Iris pigment epithelial cell (primary cell): ENCODE measurements at regions not wholly inside any gene's neighbourhood (a gene's known extent, or its start where the extent isn't known, plus 50 kb on each side); places are given as distances from the start of the nearest gene placed in this dataset.
A peak's percentile ranks its signal among the peaks of the same experiment; 100 is the strongest.
"Not testable (repeated sequence)": the region's sequence is repeated elsewhere in the genome, so short reads cannot be mapped to it uniquely, and the experiment has no call there.

Experiments
- DNase-seq: peaks from one replicate; pipeline ENCODE4 v3.0.0-alpha.2; 2011; ENCODE audit warnings: low read depth

DNA sequence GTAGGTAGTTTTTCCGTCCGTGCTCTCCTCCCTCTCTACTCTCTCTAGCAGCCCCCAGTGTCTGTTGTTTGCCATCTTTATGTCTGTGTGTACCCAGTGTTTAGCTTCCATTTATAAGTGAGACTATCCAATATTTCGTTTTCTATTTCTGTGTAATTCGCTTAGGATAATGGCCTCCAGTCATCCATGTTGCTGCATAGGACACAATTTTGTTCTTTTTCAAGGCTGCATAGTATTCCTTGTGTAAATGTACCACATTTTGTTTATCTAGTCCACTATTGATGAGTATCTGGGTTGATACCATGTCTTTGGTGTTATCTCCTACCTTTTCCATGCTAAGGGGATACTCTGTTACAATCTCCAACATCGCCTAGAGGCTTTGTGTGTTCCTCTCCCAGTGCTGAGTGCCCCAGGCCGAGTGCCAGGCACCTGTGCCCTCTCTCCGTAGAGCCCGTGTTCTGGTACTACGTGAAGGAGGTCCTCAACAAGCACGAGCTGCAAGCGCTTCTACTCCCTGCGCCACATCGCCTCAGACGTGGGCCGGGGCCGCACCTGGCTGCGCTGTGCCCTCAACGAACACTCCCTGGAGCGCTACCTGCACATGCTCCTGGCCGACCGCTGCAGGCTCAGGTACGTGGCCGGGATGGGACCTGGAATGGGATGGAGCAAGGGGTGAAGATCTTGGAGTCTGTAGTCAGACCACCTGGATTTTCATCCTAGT lies 51.0 kb downstream of the NPIPB11 start:
- not testable (repeated sequence) for DNase-seq

DNA sequence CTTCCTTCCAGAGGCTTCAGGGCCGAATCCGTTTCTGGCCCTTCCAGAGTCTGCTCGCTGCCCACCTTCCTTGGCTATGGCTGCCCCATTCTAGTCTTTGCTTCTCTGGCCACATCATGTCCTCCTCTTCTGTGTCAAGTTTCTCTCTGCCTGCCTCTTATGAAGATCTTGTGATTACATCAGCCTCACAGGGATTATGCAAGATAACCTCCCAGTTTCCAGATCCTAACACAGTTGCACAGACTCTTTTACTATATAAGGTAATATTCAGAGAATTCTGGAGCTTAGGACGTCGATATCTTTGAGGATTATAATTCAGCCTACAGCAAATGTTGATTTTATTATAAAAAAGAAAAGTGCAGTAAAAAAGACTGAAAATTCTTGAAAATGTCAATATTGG lies 52.1 kb downstream of the NPIPB11 start:
- DNase-seq, result peak; percentile 14

DNA sequence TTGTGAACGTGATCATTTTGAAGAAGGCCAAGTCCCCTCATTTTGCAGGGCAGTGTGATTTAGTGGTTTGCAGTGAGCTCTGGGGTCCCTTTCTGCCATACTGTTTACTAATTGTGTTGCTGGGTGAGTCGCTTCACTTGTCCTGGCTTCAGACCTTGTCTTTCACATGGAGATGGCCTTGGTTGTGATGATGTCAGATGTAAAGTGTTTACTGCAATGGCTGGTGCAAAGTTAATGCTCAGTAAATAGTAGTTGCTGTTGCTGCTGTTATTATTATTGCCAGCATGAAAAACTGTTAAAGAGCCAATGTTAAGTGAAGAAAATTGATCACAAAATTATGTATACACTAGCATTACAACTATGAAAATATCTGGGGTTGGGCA lies 53.9 kb downstream of the NPIPB11 start:
- peak; percentile 14 for DNase-seq

DNA sequence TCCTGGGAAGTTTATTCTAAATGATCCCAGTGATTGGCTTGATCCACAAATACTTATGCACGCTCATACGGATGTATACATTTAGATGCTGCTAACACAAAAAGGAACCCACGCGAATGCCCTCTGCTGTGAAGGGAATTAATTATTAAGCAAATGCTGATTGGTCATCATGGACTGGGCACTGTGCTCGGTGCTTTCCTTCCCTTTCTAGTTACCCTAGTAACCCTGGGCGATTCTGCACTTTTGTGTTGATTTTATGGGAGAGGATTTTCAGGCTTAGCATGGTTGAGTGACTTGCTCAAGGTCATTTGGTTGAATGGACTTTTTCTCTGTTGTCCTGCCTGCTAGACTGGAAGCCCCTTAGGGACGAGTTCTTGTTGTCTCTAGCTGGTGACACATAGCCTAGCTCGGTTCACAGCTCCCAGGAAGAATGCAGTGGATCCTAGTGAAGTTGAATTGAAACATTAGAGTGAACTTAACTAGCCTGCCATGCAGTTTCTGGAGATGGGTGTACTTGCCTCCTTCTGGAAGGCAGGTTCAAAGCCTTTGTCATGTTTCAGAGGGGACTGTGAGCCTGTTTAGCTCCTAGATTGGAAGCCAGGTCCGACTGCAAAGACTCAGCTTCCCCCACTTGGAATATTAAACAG lies 54.4 kb downstream of the NPIPB11 start:
- not testable (repeated sequence) for DNase-seq

DNA sequence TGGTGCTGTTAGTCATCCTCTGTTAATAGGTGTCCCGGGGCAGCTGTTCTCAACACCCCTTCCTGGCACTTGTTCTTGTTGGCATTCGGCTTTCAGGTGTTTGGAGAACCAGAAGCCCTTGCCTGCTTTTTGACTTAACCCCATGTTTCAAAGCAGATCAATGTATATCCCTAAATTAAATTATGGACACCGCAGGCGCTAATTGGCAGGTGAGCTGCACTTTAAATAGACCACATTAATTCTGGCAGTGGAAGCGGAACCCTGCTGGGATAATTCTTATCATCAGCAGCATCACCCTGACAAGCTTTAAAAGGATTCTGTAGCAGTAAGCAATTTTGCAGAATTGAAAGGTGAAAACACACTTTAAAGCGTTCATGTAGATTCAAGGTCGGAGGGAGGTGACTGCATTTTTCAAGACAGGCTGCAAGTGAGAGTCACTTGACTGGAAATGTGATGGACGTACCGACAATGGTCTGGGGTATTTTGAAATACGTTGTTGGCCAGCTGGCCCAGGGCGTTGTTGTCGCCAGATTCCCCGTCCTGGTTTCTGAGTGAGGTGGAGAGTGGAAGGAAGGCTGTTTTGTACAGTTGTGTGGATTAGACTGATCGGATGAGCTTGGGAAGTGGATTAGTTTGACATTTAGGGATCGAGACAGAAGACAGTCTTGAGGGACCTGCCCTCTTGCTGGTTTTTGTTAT lies 55.1 kb downstream of the NPIPB11 start:
- not testable (repeated sequence) for DNase-seq

DNA sequence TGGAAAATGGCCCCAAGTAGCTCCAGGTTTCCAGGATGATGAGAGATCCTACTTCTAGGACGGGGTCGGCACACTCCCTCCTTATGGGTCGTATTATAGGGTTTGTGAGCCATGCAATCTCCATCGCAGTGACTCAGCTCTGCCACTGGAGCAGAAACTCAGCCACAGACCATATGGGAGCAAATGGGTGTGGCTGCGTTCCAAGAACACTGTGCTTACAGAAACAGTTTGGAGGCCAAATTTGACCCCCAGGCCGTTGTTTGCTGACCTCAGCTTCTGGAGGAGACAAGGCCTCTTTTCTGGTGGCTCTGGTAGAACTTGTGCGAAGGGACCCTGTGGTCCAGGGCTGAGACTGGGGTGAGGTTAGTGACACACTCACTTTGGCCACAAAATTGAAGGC lies 56.5 kb downstream of the NPIPB11 start:
- peak; percentile 89 for DNase-seq

DNA sequence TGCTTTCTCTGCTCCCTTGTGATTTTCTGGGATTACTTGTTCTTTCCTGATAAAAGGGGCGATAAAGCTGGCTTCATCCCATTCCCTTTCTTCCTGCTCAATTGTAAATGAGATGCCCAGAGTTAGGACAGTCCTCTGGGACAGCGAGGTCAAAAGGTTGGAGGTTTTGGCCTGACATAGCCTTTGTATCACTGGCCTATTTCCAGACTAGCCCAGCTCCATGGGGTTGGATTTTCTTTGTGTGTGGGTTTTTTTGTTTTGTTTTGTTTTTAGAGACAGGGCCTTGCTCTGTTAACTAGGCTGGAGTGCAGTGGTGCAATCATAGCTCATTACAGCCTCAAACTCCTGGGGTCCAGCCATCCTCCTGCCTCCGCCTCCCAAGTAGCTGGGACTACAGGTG lies 57.8 kb downstream of the NPIPB11 start:
- not testable (repeated sequence) for DNase-seq

DNA sequence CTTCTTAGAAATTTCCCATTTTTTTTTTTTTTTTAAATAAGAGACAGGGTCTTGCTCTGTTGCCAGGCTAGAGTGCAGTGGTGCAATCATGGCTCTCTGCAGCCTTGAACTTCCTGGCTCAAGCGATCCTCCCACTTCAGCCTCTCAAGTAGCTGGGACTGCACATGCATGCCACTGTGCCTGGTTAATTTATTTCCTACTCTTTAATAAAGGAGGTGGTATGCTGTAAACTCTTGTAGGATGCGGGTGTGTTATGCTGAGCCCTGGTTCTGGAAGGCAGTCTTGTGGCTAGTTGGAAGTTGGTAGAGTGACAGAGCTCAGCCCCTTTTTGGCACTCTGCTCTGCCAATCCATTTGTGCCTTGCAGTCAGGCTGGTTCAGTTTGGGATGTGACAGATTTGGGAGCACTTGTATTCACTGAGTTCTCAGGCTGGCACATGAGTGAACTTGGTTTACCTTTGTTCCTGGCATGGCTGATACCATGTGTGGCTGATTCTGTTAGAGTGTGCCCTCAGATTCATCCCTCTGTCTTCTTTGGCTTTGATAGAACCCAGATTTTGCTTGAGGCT lies 58.3 kb downstream of the NPIPB11 start:
- not testable (repeated sequence) for DNase-seq

DNA sequence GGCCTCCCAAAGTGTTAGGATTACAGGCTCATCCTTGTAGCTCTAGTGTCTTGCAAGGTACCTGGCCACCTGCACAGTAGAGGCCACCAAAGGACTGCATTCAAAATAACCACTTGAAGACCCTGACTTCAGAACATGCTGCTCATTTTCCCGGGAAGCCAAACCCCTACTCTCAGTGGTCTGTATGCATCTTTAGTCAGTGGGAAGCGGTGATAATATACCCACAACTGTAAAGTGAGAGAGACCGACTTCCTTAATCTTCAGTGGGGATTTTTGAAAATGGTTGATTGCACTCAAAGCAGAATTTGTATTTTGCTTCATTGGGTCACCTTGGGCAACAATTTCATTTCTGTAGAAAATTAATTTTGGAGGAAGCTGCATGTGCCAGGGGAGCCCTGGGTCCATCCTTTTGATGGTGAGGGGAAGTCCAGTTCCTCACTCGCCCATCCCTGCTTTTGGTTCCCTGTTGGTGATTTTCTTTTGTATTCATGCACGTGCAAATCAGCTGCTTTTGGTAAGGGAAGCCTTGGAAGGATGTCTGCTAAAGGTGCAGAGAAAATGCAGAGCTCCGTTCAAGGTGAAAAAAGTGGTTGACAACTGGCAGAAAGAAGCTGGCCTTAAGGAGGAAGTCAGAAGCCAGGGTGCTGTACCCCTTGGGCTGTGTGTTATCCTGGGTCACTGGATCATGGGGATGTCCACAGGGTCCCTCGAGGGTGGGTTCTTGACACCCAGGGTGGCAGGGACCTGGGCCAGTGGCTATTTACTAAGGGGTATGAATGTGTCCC lies 59.5 kb downstream of the NPIPB11 start:
- DNase-seq, result not testable (repeated sequence)

DNA sequence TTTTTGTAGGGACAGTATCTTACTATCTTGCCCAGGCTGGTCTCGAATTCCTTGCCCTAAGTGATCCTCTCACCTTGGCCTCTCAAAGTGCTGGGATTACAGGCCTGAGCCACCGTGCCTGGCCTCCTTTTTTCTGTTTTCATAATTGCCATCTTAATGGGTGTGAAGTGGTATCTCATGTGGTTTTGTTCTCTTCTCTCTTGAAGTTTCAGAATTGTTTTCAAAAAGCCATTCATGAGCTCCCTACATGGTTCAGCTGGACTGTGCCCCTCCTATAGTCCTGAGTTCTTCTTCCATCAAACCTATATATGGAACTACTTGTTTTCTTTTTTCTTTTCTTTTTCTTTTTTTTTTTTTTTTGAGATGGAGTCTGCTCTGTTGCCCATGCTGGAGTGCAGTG lies 60.3 kb downstream of the NPIPB11 start:
- not testable (repeated sequence) for DNase-seq

DNA sequence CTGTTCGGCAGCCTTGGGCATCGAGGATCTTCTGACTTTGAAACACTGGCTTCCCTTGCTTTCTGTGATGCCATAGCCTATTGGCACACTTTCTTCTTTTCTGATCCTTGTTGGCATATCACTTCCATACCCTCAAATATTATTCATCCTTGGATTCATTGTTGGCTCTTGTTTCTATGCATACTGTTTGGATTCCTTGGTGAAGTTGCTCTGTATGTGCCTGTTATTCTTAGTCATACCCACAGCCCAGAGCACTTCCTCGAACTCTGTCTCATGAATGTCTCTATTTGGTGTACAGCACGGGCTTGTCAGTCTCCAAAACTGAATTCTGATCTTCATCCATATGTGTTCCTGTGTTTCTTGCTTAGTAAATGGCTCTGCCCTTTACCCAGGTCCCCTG lies 63.6 kb downstream of the NPIPB11 start:
- DNase-seq, result not testable (repeated sequence)

DNA sequence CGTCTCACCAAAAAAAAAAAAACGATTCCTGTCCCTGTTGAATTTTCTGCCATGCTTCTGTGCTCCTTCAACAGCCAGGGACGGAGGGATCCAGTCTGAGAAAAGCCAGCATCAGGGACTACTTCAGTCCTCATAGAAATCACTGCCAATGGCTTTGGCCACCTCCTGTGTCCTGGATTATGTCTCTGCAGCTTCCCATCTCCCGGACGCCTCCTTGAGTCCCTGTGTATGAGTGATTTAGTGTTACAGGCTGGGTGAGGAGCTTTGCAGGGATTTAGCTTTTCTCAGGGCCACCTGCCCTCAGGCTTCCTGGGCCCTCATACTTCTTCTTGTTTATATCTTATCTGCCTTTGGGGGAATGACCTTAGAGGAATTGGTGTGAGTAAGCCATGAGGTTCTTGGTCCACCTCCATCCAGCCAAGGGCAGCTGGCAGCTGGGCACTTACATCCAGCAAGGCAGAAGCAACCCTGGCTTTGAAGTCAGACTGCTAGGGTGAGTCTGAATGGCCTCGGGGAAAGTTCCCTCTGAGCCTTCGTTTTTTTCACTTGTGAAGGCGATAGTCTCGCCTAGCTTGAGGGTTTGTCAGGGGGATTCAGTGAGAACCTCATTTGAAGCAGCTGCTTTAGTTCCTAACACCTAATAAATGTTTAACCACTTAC lies 65.6 kb downstream of the NPIPB11 start:
- not testable (repeated sequence) for DNase-seq

DNA sequence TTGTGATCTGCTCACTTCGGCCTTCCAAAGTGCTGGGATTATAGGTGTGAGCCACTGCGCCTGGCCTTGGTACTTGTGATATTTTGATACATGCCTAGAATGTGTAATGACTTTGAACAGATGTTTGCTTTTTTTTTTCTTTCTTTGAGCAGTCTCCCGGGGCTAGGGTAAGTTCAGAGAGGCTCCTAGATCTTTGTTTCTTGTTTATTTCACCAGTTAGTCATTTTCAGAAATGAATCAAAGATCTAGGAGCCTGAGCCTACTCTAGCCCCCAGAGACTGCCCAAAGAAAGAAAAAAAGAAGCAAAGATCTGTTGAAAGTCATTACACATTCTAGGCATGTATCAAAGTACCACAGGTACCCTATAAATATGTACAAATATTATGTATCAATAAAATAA lies 66.3 kb downstream of the NPIPB11 start:
- not testable (repeated sequence) for DNase-seq

DNA sequence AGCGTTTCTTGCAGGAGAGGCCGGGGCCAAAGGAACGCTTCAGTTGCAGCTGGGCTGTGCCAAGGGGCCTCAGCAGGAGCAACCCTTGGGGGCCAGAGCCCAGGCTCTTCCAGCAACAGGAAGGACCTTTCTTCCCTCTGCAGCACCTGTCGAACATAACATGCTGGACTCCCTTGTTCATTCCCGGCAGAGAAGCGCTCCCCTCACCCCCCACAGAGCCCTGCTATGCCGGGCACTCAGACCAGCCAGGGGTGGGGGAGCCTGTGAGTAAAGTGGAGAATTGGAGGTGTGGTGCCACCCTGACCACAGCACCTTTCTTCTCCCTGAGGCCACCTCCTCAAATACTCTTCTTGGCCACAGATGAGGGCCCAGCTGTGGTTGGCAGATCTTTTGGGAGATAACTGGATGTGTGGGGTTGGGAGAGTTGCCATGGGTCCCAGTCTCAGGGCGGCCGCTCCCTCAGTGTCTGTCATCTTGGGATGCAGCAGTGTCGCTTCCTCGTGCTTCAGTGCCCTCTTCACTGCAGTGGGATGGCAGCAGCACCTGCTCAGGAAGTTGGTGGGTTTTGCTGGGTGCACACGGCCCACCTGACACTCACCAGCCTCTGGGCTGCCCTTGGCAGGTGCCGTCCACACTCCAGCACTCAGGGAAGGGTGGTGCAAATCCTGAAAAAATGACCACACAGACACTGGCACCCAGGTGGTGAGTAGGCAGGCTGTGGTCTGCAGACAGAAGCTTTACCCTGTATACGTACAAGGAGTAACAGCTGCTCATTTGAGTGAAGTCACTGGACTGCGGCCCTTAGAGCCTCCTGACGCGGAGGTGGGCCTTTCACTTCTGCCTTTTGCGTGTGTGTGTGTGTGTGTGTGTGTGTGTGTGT lies 67.5 kb downstream of the NPIPB11 start:
- DNase-seq, result not testable (repeated sequence)

DNA sequence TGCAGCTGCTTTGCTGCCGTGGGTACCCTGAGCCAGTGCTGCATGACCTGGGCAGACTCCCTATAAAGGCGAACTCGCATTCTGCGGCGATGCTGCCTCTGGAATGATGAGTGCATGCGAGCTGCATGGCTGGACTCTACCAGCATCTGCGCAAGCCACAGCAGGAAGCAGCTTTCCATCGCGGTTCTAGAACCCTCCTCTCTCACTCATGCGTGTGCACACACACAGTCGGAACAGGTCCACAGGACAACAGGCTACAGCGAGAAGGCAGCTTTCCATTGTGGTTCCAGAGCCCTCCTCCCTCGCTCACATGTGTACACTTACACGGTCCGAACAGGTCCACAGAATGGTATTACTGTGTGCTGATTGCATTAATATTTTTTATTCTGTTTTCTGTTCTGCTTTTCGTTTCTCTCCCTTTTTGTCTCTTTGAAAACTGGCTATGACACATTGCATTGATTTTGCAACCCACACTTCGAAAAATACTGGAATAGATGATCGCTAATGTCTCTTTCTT lies 69.1 kb downstream of the NPIPB11 start:
- DNase-seq, result not testable (repeated sequence)

DNA sequence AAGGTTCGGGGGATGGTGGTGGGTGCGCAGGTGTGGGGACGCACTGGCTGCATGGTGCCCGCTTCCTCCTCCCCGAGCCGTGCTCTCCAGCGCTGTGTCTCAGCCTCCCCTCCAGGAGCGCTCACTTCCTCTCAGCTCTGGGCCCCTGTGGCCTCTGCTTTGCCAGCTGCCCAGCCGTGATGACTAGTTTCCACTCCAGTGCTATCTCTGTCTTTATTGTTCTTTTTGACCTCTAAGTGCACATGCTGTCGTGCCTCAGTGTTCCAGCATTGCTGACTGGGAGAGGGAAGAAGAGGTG lies 71.0 kb downstream of the NPIPB11 start:
- DNase-seq, result not testable (repeated sequence)

DNA sequence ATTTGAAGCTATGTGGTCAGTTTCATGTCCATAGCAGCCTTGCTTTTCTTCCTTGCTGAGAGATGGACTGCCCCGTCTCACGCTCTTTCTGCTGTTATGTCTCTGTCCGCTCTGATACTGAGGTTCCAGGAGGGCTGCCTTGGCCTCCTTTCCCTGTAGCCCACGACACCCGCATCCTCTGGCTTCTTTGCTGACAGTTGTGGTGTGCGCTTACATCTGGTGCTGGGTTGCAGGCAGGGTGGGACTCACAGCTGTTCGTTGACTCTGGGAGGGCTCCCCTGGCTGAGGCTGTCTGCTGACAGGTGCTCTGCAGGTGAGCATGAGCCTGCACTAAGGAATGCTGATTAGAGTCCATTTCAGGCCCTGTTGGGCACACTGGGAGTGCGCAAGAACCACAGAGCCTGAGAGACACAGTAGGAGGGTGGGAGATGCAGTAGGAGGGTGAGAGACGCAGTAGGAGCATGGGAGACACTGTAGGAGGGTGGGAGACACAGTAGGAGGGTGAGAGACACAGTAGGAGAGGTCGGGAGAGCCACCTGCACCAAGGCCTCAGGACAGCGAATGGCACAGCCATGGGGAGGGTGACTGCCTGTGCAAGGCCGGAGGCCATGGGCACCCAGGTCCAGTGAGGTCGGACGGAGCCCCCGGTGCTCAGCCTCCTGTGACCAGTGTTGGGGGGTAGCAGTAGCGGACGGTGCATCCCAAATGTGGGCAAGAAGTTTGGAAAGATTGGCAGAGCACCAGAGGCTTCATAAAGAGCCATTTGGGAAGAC lies 71.5 kb downstream of the NPIPB11 start:
- DNase-seq, result not testable (repeated sequence)

DNA sequence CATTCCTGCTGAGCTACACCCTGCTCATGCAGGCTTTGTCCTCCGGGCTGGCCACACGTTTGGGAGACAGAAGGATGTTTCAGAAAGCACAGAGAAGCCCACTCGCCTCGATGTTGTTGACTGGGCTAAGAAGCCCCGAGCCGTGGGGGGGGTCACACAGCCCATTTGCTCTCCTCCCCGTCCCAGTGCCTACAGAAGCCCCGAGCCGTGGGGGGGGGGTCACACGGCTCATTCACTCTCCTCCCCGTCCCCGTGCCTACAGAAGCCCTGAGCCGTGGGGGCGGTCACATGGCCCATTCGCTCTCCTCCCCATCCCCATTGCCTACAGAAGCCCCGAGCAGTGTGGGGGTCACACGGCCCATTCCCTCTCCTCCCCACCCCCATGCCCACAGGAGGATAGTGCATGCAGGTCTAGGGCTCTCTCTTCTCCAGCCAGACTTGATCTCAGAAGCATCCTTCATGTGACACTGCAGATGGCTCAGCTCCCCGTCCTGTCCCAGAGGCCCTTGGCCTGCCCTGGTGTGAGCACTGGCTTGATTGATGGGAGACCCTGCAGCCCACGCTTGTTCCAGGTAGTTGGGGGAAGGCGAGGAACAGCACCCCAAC lies 72.9 kb downstream of the NPIPB11 start:
- not testable (repeated sequence) for DNase-seq

DNA sequence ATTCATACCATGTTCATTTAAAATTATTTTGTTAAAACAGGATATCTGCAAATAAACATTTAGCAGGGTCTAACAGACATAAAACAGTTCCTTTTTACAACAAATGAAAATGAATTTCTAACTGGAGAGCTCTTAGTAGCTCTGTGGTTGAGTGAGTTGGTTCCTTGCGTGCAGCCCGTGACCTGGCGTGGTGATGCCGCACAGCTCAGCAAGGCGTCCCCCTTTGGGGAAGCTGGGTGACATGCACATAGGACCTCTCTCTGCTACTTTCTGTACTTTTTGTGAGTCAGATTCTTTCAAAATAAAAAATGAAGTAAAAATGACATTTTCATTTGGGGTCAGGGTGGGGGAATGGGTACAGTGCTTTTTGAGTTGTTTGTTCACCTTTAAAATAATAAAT lies 75.9 kb downstream of the NPIPB11 start:
- DNase-seq, result not testable (repeated sequence)
